ENCODE measurements at regions not wholly inside any gene's neighbourhood (a gene's known extent, or its start where the extent isn't known, plus 50 kb on each side); places are given as distances from the start of the nearest gene placed in this dataset.

DNA sequence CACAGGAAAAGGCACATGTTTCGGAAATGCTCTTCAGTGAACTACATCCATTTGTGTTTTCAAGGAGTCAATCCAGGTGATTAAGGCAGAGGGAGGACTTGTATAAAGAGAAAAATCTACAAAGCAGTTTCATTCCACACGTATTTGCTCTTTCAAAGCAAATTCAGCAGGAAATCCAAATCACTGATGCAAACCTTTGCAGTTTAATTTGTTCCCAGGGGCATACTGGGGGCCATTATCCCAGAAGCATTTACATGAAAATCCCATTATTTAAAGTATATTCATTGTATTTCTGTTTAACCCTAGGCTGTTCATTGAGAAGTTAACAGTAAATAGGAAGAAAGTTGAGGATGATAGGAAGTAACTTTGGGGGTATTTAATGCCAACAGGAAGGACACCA, 147.9 kb downstream of the PMP22 start:
- CTCF ChIA-PET = no interaction called here
- Histone ChIP-seq H3K4me1 (ENCODE audit: control extremely low read depth in 1 of 4, control insufficient read depth in 4 of 4, insufficient read depth in 4 of 4, low read length in 3 of 4) (no peaks in the 10 kb centered on the region), H3K4me3 (ENCODE audit: control insufficient read depth in 1 of 7, extremely low read depth in 1 of 7, insufficient read depth in 4 of 7, low read depth in 2 of 7, low read length in 6 of 7) (no peak overlapping the region), H3K9me3 (ENCODE audit: control extremely low read depth in 1 of 5, control insufficient read depth in 4 of 5, insufficient read depth in 2 of 5, low read depth in 1 of 5, low read length in 4 of 5) (peaks cover 0 to 14% (median 4%) of the 10 kb centered on the region in 5 experiments), H3K36me3 (ENCODE audit: control insufficient read depth in 4 of 4, insufficient read depth in 4 of 4, low read length in 3 of 4) (no peaks in the 10 kb centered on the region), H3K27ac (ENCODE audit: insufficient read depth in 1 of 2, low read depth in 1 of 2, low read length in 2 of 2, poor library complexity in 1 of 2, severe bottlenecking in 2 of 2) (no peak overlapping the region), H3K27me3 (replicated peaks in 2 of 5; ENCODE audit: control insufficient read depth in 4 of 5, insufficient read depth in 5 of 5, low read length in 4 of 5) (no peaks in the 10 kb centered on the region)
- POLR2A ChIA-PET = no interaction called here
- DNase-seq = no peak
- 83% methylated on average over 1 of the region's 2 CpGs for WGBS (ENCODE audit: insufficient coverage)

DNA sequence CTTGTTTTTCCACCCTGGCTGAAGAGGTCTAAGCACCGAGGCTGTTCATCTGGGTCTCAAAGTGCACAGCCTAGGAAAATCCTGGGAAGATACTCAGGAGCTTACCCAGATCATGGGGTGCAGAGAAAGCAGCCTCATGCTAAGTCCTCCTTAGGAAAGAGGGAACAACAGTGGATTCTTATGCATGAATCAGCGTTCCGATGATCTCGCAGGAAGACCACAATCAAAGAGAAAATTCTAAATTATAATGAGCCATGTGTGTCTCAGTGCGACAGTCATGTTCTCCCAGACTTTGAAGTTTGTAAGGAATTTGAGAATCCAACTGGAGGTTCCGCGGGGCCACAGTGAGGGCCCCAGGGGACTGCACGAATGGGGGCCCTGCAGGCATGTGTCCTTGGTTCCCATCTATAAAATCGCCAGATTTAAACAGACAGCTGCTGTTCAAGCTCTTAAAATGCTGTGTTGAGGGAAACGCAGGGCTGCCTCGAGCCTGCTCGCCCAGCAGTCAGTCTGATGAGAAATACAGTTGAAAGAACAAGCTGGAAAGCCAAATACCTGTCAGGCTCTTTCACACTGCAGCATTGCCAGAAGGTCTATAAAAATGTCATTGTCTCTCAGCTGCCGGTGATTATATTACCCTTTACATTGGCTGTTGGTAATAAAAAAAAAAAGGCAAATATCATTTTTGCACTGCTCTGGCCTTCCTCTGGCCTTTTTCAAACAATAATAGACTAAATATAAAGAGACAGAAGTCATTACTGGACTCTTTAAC, 152.1 kb downstream of the PMP22 start:
- H3K9me3 ChIP-seq (ENCODE audit: control extremely low read depth in 1 of 5, control insufficient read depth in 4 of 5, insufficient read depth in 2 of 5, low read depth in 1 of 5, low read length in 4 of 5) = peaks cover 0 to 14% (median 4%) of the 10 kb centered on the region in 5 experiments
- POLR2A ChIA-PET = no interaction called here
- CTCF ChIA-PET = no interaction called here
- no peak overlapping the region for H3K27ac ChIP-seq (ENCODE audit: insufficient read depth in 1 of 2, low read depth in 1 of 2, low read length in 2 of 2, poor library complexity in 1 of 2, severe bottlenecking in 2 of 2)
- H3K4me1 ChIP-seq (ENCODE audit: control extremely low read depth in 1 of 4, control insufficient read depth in 4 of 4, insufficient read depth in 4 of 4, low read length in 3 of 4) = peaks cover 0 to 7% (median 0%) of the 10 kb centered on the region in 4 experiments
- no peaks in the 10 kb centered on the region for H3K27me3 ChIP-seq (replicated peaks in 2 of 5; ENCODE audit: control insufficient read depth in 4 of 5, insufficient read depth in 5 of 5, low read length in 4 of 5)
- H3K4me3 ChIP-seq (ENCODE audit: control insufficient read depth in 1 of 7, extremely low read depth in 1 of 7, insufficient read depth in 4 of 7, low read depth in 2 of 7, low read length in 6 of 7) = no peak overlapping the region
- WGBS (ENCODE audit: insufficient coverage) = 88% methylated on average over 13 of the region's 13 CpGs
- H3K36me3 ChIP-seq (ENCODE audit: control insufficient read depth in 4 of 4, insufficient read depth in 4 of 4, low read length in 3 of 4) = no peaks in the 10 kb centered on the region
- no peak for DNase-seq

DNA sequence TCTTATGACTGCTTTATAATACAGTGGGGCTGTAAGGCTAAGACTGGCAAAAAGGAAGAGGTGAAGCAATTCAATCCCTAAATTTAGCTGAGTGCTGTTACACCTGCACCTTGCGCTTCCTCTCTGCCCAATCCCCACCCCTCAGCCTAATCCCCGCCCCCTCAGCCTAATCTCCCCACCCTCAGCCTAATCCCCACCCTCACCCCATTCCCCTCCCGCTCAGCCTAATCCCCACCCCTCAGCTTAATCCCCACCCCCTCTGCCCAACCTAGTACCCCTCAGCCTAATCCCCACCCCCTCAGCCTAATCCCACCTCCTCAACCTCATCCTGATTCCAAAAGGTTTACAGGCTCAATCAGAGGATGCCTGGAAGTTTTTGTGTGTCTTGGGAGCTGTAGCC, 155.5 kb downstream of the PMP22 start:
- Histone ChIP-seq H3K4me1 (ENCODE audit: control extremely low read depth in 1 of 4, control insufficient read depth in 4 of 4, insufficient read depth in 4 of 4, low read length in 3 of 4) (peaks cover 0 to 7% (median 0%) of the 10 kb centered on the region in 4 experiments), H3K27me3 (replicated peaks in 2 of 5; ENCODE audit: control insufficient read depth in 4 of 5, insufficient read depth in 5 of 5, low read length in 4 of 5) (no peaks in the 10 kb centered on the region), H3K36me3 (ENCODE audit: control insufficient read depth in 4 of 4, insufficient read depth in 4 of 4, low read length in 3 of 4) (no peaks in the 10 kb centered on the region), H3K4me3 (ENCODE audit: control insufficient read depth in 1 of 7, extremely low read depth in 1 of 7, insufficient read depth in 4 of 7, low read depth in 2 of 7, low read length in 6 of 7) (no peak overlapping the region), H3K27ac (ENCODE audit: insufficient read depth in 1 of 2, low read depth in 1 of 2, low read length in 2 of 2, poor library complexity in 1 of 2, severe bottlenecking in 2 of 2) (no peak overlapping the region), H3K9me3 (ENCODE audit: control extremely low read depth in 1 of 5, control insufficient read depth in 4 of 5, insufficient read depth in 2 of 5, low read depth in 1 of 5, low read length in 4 of 5) (no peaks in the 10 kb centered on the region)
- 100% methylated on average over 1 of the region's 3 CpGs for WGBS (ENCODE audit: insufficient coverage)
- ChIA-PET POLR2A (no interaction called here), CTCF (no interaction called here)
- no peak for DNase-seq

DNA sequence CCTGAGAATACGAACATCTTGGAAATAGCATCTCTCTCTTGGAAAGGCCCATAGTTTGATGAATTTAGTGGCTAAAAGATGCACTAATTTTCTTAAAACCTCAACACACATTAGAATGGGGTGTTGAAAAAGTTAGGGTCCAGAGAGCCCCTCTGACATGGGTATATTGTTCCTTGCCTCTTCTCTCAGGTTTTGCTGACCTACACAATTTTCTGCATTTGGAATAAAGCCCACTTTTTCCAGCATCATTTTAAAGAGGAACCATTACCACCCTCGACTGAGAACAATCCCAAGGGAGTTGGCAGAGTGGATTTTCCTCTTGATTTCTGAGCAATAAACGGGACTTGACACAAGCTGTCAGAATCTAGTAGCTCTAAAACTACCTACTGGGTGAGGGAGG, 156.1 kb downstream of the PMP22 start:
- 92% methylated on average over 2 of the region's 3 CpGs for WGBS (ENCODE audit: insufficient coverage)
- no peak for DNase-seq
- POLR2A ChIA-PET = no interaction called here
- CTCF ChIA-PET = no interaction called here
- peaks cover 0 to 3% (median 0%) of the 10 kb centered on the region in 5 experiments for H3K27me3 ChIP-seq (replicated peaks in 2 of 5; ENCODE audit: control insufficient read depth in 4 of 5, insufficient read depth in 5 of 5, low read length in 4 of 5)
- no peaks in the 10 kb centered on the region for H3K9me3 ChIP-seq (ENCODE audit: control extremely low read depth in 1 of 5, control insufficient read depth in 4 of 5, insufficient read depth in 2 of 5, low read depth in 1 of 5, low read length in 4 of 5)
- H3K4me3 ChIP-seq (ENCODE audit: control insufficient read depth in 1 of 7, extremely low read depth in 1 of 7, insufficient read depth in 4 of 7, low read depth in 2 of 7, low read length in 6 of 7) = no peak overlapping the region
- no peaks in the 10 kb centered on the region for H3K36me3 ChIP-seq (ENCODE audit: control insufficient read depth in 4 of 4, insufficient read depth in 4 of 4, low read length in 3 of 4)
- H3K4me1 ChIP-seq (ENCODE audit: control extremely low read depth in 1 of 4, control insufficient read depth in 4 of 4, insufficient read depth in 4 of 4, low read length in 3 of 4) = peaks cover 0 to 7% (median 0%) of the 10 kb centered on the region in 4 experiments
- no peak overlapping the region for H3K27ac ChIP-seq (ENCODE audit: insufficient read depth in 1 of 2, low read depth in 1 of 2, low read length in 2 of 2, poor library complexity in 1 of 2, severe bottlenecking in 2 of 2)

DNA sequence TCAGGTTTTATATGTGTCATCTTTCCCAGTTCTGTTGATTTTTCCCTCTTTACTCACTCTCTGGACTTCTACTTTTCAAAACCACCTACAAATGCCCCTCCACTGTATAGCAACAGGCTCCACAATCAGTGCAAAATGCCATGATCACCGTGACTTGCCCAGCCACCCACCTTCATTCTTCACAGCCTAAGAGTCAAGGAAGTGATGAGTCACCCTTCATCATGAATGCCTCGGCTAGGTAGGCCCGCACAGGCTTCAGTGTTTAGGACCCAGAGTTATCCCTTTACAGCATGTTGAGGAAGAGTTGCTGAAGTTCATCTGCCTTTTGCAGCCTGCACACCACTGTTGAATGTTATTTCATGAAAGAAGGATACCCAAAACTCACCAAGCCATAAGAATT, 158.6 kb downstream of the PMP22 start:
- CTCF ChIA-PET = no interaction called here
- DNase-seq = peak in 1 of 3 donors; percentile 3
- Histone ChIP-seq H3K27ac (ENCODE audit: insufficient read depth in 1 of 2, low read depth in 1 of 2, low read length in 2 of 2, poor library complexity in 1 of 2, severe bottlenecking in 2 of 2) (no peak overlapping the region), H3K9me3 (ENCODE audit: control extremely low read depth in 1 of 5, control insufficient read depth in 4 of 5, insufficient read depth in 2 of 5, low read depth in 1 of 5, low read length in 4 of 5) (peaks cover 0 to 2% (median 0%) of the 10 kb centered on the region in 5 experiments), H3K4me1 (ENCODE audit: control extremely low read depth in 1 of 4, control insufficient read depth in 4 of 4, insufficient read depth in 4 of 4, low read length in 3 of 4) (peaks cover 0 to 7% (median 0%) of the 10 kb centered on the region in 4 experiments), H3K27me3 (replicated peaks in 2 of 5; ENCODE audit: control insufficient read depth in 4 of 5, insufficient read depth in 5 of 5, low read length in 4 of 5) (peaks cover 0 to 4% (median 0%) of the 10 kb centered on the region in 5 experiments), H3K36me3 (ENCODE audit: control insufficient read depth in 4 of 4, insufficient read depth in 4 of 4, low read length in 3 of 4) (no peaks in the 10 kb centered on the region), H3K4me3 (ENCODE audit: control insufficient read depth in 1 of 7, extremely low read depth in 1 of 7, insufficient read depth in 4 of 7, low read depth in 2 of 7, low read length in 6 of 7) (no peak overlapping the region)
- POLR2A ChIA-PET = no interaction called here
- 78% methylated on average over 3 of the region's 3 CpGs for WGBS (ENCODE audit: insufficient coverage)

DNA sequence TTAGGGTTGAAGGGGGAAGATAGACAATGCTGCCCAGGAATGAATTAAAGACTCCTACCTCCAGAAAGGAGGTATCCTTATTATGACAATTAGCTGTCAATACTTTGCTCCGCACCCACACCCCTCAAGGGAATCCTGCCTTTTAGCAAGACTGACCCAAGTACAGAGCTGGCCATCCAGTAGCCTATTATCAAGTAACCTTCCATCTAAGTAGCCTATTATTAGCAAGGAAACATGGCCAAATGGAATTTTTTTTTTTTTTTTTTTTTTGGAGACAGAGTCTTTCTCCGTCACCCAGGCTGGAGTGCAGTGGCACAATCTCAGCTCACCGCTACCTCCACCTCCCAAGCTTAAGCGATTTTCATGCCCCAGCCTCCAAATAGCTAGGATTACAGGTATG, 161.3 kb downstream of the PMP22 start:
- CTCF ChIA-PET = no interaction called here
- Histone ChIP-seq H3K27ac (ENCODE audit: insufficient read depth in 1 of 2, low read depth in 1 of 2, low read length in 2 of 2, poor library complexity in 1 of 2, severe bottlenecking in 2 of 2) (no peak overlapping the region), H3K4me3 (ENCODE audit: control insufficient read depth in 1 of 7, extremely low read depth in 1 of 7, insufficient read depth in 4 of 7, low read depth in 2 of 7, low read length in 6 of 7) (no peak overlapping the region), H3K36me3 (ENCODE audit: control insufficient read depth in 4 of 4, insufficient read depth in 4 of 4, low read length in 3 of 4) (no peaks in the 10 kb centered on the region), H3K27me3 (replicated peaks in 2 of 5; ENCODE audit: control insufficient read depth in 4 of 5, insufficient read depth in 5 of 5, low read length in 4 of 5) (peaks cover 0 to 4% (median 2%) of the 10 kb centered on the region in 5 experiments), H3K9me3 (ENCODE audit: control extremely low read depth in 1 of 5, control insufficient read depth in 4 of 5, insufficient read depth in 2 of 5, low read depth in 1 of 5, low read length in 4 of 5) (peaks cover 0 to 2% (median 0%) of the 10 kb centered on the region in 5 experiments), H3K4me1 (ENCODE audit: control extremely low read depth in 1 of 4, control insufficient read depth in 4 of 4, insufficient read depth in 4 of 4, low read length in 3 of 4) (no peaks in the 10 kb centered on the region)
- POLR2A ChIA-PET = no interaction called here
- DNase-seq = no peak
- 100% methylated on average over 3 of the region's 4 CpGs for WGBS (ENCODE audit: insufficient coverage)

DNA sequence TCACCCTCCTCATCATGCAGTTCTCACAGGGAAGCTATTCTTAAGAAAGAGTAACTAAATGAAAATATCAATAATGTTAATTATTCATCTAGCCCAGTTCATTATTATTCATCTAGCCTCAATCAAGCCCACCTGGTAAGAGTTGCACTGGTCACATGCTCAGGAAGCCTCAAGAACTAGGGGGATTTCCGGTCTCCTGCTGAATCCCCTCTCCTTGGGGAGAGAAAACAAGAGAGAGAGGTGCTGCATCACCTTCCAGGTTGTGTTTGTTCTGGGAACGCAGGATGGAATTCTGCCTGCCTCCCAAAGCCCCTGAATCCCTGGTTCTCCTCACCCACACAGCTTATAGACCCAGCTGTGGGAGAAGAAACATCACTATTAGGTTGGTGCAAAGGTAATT, 164.0 kb downstream of the PMP22 start:
- H3K9me3 ChIP-seq (ENCODE audit: control extremely low read depth in 1 of 5, control insufficient read depth in 4 of 5, insufficient read depth in 2 of 5, low read depth in 1 of 5, low read length in 4 of 5) = peaks cover 0 to 2% (median 0%) of the 10 kb centered on the region in 5 experiments
- whole genome bisulfite sequencing (ENCODE audit: insufficient coverage) = 72% methylated on average over 2 of the region's 2 CpGs
- no peak overlapping the region for H3K27ac ChIP-seq (ENCODE audit: insufficient read depth in 1 of 2, low read depth in 1 of 2, low read length in 2 of 2, poor library complexity in 1 of 2, severe bottlenecking in 2 of 2)
- ChIA-PET POLR2A (no interaction called here), CTCF (no interaction called here)
- no peak overlapping the region for H3K4me3 ChIP-seq (ENCODE audit: control insufficient read depth in 1 of 7, extremely low read depth in 1 of 7, insufficient read depth in 4 of 7, low read depth in 2 of 7, low read length in 6 of 7)
- no peaks in the 10 kb centered on the region for H3K36me3 ChIP-seq (ENCODE audit: control insufficient read depth in 4 of 4, insufficient read depth in 4 of 4, low read length in 3 of 4)
- H3K27me3 ChIP-seq (replicated peaks in 2 of 5; ENCODE audit: control insufficient read depth in 4 of 5, insufficient read depth in 5 of 5, low read length in 4 of 5) = peaks cover 0 to 8% (median 2%) of the 10 kb centered on the region in 5 experiments
- DNase-seq = no peak
- no peaks in the 10 kb centered on the region for H3K4me1 ChIP-seq (ENCODE audit: control extremely low read depth in 1 of 4, control insufficient read depth in 4 of 4, insufficient read depth in 4 of 4, low read length in 3 of 4)
